ENCODE measurements at regions not wholly inside any gene's neighbourhood (a gene's known extent, or its start where the extent isn't known, plus 50 kb on each side); places are given as distances from the start of the nearest gene placed in this dataset.
"Not testable (repeated sequence)": the region's sequence is repeated elsewhere in the genome, so short reads cannot be mapped to it uniquely, and the experiment has no call there.

DNA sequence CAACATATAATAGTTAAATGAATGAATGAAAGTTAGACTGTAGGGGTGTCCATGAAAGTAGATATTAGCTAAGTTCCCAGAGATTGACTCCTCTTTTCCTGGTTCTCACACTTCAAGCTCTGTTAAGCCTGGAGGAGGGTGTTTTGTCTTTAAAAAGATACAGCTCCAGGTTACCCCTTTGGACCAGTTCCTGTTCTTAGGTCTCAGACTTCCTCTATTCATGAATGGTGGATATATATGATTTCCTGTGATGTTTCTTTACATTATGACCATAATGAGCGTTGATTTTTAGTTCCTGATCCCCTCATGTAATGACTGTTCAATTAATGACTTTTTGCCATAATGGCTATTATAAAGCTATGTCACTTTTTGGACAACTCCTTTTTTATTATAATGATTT lies 115.9 kb downstream of the FAM72C start:
- intact Hi-C loops (cut with micrococcal nuclease); H3K36me3 Mint-ChIP-seq; H3K27ac ChIP-seq (ENCODE audit: low read length); H3K36me3 ChIP-seq (ENCODE audit: control insufficient read depth, insufficient read depth, low read length); H3K27ac Mint-ChIP-seq; H3K27me3 ChIP-seq (ENCODE audit: control insufficient read depth, insufficient read depth, low read length); H3K9me3 Mint-ChIP-seq; DNase-seq; H3K4me1 ChIP-seq (ENCODE audit: control insufficient read depth, insufficient read depth, low read length); ATAC-seq; H3K4me1 Mint-ChIP-seq; H3K4me3 ChIP-seq (ENCODE audit: low read length); H3K4me3 Mint-ChIP-seq; H3K9me3 ChIP-seq (ENCODE audit: control insufficient read depth, insufficient read depth, low read length): not testable (repeated sequence)
- H3K27me3 Mint-ChIP-seq (ENCODE audit: low read depth in 2 of 2), result peaks cover 0 to 11% of the 10 kb centered on the region in 2 donors
- WGBS (ENCODE audit: insufficient coverage), result no CpG with 5 or more reads among the region's 1 CpG

DNA sequence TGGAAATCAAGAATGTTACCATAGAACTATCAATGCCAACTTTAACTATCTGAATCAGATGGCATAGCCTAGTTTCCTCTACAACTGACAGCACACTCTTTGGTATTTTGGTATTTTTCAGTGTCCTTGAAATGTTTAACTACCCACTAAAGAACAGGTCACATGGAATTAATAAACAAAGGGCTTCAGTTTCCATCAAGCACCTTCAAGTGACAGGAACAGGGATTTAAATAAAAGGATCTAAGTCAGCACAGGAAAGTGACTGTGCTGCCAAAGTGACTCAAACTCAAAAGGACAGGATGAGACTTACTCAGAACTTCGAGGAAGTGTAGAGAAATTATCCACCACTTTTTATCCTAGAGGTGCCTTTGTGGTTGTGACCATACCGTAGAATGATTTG lies 117.7 kb downstream of the FAM72C start:
- H3K27me3 Mint-ChIP-seq (ENCODE audit: low read depth in 2 of 2), result peaks cover 0 to 11% of the 10 kb centered on the region in 2 donors
- H3K4me1 ChIP-seq (ENCODE audit: control insufficient read depth, insufficient read depth, low read length); H3K9me3 ChIP-seq (ENCODE audit: control insufficient read depth, insufficient read depth, low read length); H3K27ac ChIP-seq (ENCODE audit: low read length); H3K36me3 Mint-ChIP-seq; DNase-seq; ATAC-seq; H3K36me3 ChIP-seq (ENCODE audit: control insufficient read depth, insufficient read depth, low read length); H3K27me3 ChIP-seq (ENCODE audit: control insufficient read depth, insufficient read depth, low read length); H3K9me3 Mint-ChIP-seq; intact Hi-C loops (cut with micrococcal nuclease); H3K4me1 Mint-ChIP-seq; H3K4me3 ChIP-seq (ENCODE audit: low read length); H3K27ac Mint-ChIP-seq; H3K4me3 Mint-ChIP-seq: not testable (repeated sequence)
- WGBS (ENCODE audit: insufficient coverage), result no CpG with 5 or more reads among the region's 2 CpGs

DNA sequence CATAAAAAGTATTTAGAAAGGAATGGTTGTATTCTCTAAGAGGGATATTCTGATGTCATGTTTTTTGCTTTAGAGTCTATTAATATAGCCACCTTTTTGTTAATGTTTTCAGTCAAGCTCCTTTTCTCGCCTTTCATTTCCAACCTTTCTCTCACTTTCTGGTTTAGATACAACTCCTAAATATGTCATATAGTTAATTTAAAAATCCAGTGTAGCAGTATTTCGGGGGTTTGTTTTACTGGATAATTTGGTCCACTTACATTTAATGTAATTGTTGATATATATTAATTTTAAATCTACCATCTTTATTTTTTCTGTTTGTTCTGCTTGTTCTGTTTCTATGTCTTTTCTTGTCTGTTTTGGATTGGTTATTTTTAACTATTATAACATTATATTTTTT lies 121.1 kb downstream of the FAM72C start:
- H3K4me1 ChIP-seq (ENCODE audit: control insufficient read depth, insufficient read depth, low read length); DNase-seq; H3K9me3 ChIP-seq (ENCODE audit: control insufficient read depth, insufficient read depth, low read length); H3K36me3 ChIP-seq (ENCODE audit: control insufficient read depth, insufficient read depth, low read length); H3K36me3 Mint-ChIP-seq; H3K4me3 ChIP-seq (ENCODE audit: low read length); H3K27ac ChIP-seq (ENCODE audit: low read length); H3K4me3 Mint-ChIP-seq; H3K27ac Mint-ChIP-seq; H3K9me3 Mint-ChIP-seq; H3K27me3 ChIP-seq (ENCODE audit: control insufficient read depth, insufficient read depth, low read length); H3K4me1 Mint-ChIP-seq; ATAC-seq; intact Hi-C loops (cut with micrococcal nuclease): not testable (repeated sequence)
- peaks cover 0 to 11% of the 10 kb centered on the region in 2 donors for H3K27me3 Mint-ChIP-seq (ENCODE audit: low read depth in 2 of 2)
- WGBS (ENCODE audit: insufficient coverage), result no CpG with 5 or more reads among the region's 2 CpGs

DNA sequence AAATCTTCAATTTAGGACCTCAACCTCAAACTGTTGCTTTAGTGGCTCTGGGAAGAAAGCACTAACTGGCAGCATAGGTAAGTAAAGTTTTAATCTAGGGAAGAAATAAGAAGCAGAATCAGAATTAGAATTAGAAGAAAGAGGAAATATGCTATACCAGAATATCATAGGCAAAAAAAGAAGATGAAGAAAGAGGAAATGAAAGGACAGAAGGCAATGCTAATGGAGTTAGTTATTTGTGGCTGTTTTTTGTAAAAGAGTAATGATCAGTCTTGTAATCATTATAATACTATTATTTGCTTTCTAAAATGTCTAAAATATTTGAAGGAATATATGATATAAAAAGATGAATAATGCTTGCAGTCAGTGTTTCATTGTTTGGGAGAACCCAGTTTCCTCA lies 122.9 kb downstream of the FAM72C start:
- H3K4me1 Mint-ChIP-seq; H3K9me3 Mint-ChIP-seq; H3K4me1 ChIP-seq (ENCODE audit: control insufficient read depth, insufficient read depth, low read length); H3K36me3 ChIP-seq (ENCODE audit: control insufficient read depth, insufficient read depth, low read length); intact Hi-C loops (cut with micrococcal nuclease); ATAC-seq; H3K27ac ChIP-seq (ENCODE audit: low read length); H3K27ac Mint-ChIP-seq; H3K4me3 Mint-ChIP-seq; H3K27me3 ChIP-seq (ENCODE audit: control insufficient read depth, insufficient read depth, low read length); H3K9me3 ChIP-seq (ENCODE audit: control insufficient read depth, insufficient read depth, low read length); DNase-seq; H3K36me3 Mint-ChIP-seq; H3K4me3 ChIP-seq (ENCODE audit: low read length): not testable (repeated sequence)
- H3K27me3 Mint-ChIP-seq (ENCODE audit: low read depth in 2 of 2), result peaks cover 0 to 11% of the 10 kb centered on the region in 2 donors

DNA sequence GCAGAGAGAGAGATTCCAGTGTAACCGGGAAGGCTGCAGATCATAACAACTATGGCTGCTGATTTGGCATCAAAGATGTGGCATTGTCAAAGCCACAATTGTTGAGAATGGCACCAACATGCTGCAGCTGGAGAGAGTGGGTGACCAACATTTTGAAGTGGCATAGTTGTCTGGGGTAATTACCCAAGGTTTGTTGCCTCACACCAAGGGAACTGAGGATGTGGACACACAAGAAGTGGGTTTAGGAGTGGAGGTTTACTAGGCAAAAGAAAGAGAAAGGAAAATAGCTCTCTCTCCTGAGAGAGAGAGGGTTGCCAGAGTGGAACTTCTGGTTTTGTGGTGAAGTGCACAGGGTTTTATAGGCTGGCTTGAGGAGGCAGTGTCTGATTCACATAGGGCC lies 126.6 kb downstream of the FAM72C start:
- intact Hi-C loops (cut with micrococcal nuclease); H3K9me3 ChIP-seq (ENCODE audit: control insufficient read depth, insufficient read depth, low read length); H3K4me1 ChIP-seq (ENCODE audit: control insufficient read depth, insufficient read depth, low read length); DNase-seq; ATAC-seq; H3K4me3 ChIP-seq (ENCODE audit: low read length); H3K27ac Mint-ChIP-seq; H3K36me3 Mint-ChIP-seq; H3K4me3 Mint-ChIP-seq; H3K36me3 ChIP-seq (ENCODE audit: control insufficient read depth, insufficient read depth, low read length); H3K4me1 Mint-ChIP-seq; H3K27me3 ChIP-seq (ENCODE audit: control insufficient read depth, insufficient read depth, low read length); H3K27ac ChIP-seq (ENCODE audit: low read length); H3K9me3 Mint-ChIP-seq; H3K27me3 Mint-ChIP-seq (ENCODE audit: low read depth in 2 of 2): not testable (repeated sequence)
- no CpG with 5 or more reads among the region's 1 CpG for WGBS (ENCODE audit: insufficient coverage)

DNA sequence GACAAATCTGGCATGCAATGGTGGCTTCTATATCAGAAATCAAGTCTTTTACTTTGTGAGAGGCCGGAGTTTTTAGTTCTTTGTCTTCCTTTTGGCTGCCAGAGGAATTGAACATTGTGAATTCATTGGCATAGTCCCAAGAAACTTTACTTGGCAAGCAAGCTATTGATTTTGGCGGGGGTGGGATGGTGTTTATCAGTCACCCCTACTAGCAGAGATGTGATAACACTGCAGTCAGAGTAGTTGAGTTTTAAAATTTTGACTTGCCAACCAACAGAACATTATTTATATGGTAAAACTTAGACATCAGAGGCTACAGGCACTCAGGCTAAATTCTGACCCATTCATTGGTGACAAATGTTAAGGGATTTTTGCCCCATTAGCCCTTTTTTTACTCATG lies 129.7 kb downstream of the FAM72C start:
- H3K9me3 ChIP-seq (ENCODE audit: control insufficient read depth, insufficient read depth, low read length); H3K36me3 Mint-ChIP-seq; H3K9me3 Mint-ChIP-seq; H3K4me3 Mint-ChIP-seq; ATAC-seq; H3K36me3 ChIP-seq (ENCODE audit: control insufficient read depth, insufficient read depth, low read length); H3K4me1 Mint-ChIP-seq; H3K27ac ChIP-seq (ENCODE audit: low read length); H3K27me3 ChIP-seq (ENCODE audit: control insufficient read depth, insufficient read depth, low read length); DNase-seq; H3K4me1 ChIP-seq (ENCODE audit: control insufficient read depth, insufficient read depth, low read length); H3K4me3 ChIP-seq (ENCODE audit: low read length); H3K27ac Mint-ChIP-seq; intact Hi-C loops (cut with micrococcal nuclease): not testable (repeated sequence)
- no CpG with 5 or more reads among the region's 2 CpGs for WGBS (ENCODE audit: insufficient coverage)
- H3K27me3 Mint-ChIP-seq (ENCODE audit: low read depth in 2 of 2), result peaks cover 3 to 10% of the 10 kb centered on the region in 2 donors

DNA sequence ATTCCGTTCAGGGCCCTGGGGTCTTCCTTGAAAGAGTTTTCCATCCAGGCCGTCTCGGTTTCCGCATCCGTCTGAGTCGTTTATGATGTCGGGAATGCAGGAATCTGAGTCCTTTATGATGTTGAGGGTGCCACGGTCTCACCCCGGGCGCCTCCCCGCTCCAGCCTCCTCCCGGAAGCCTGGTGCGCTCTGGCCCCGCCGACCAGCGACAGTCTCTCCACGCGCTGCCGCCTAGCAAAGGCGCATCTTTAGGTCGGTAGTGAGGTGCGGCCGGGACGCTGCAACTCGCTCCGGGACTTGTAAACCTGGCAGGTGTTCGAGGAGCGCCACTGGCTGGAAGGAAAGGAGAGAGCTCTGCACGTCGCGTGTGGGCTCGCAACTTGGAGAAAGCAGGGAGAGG lies 132.6 kb downstream of the FAM72C start:
- H3K36me3 ChIP-seq (ENCODE audit: control insufficient read depth, insufficient read depth, low read length); H3K4me1 ChIP-seq (ENCODE audit: control insufficient read depth, insufficient read depth, low read length); intact Hi-C loops (cut with micrococcal nuclease); H3K9me3 Mint-ChIP-seq; H3K27me3 ChIP-seq (ENCODE audit: control insufficient read depth, insufficient read depth, low read length); H3K27ac ChIP-seq (ENCODE audit: low read length); H3K36me3 Mint-ChIP-seq; H3K4me3 Mint-ChIP-seq; H3K4me1 Mint-ChIP-seq; H3K9me3 ChIP-seq (ENCODE audit: control insufficient read depth, insufficient read depth, low read length); H3K4me3 ChIP-seq (ENCODE audit: low read length); DNase-seq; H3K27ac Mint-ChIP-seq: not testable (repeated sequence)
- no CpG with 5 or more reads among the region's 32 CpGs for WGBS (ENCODE audit: insufficient coverage)
- H3K27me3 Mint-ChIP-seq (ENCODE audit: low read depth in 2 of 2), result peaks cover 3 to 21% of the 10 kb centered on the region in 2 donors
- peak in 1 of 3 donors; percentile 60 for ATAC-seq

DNA sequence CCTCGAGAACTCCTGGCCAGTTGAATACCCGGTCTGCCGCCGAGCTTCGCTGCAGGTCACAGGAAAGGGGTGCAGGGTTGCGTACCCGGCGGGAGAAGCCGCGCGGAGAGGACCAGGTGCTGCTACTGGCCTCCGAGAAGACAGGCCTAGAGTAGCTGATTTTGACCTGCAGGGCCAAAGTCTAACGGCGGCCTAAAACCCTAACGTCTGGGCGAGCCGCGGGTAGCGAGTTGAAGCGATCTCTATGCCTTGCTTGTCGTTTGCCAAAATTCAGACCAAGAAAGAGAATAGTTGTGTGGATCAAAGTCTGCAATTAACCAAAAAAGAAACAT lies 133.2 kb downstream of the FAM72C start:
- H3K4me3 ChIP-seq (ENCODE audit: low read length), result not testable (repeated sequence)

More for the DNA sequence above, 133.2 kb downstream of the FAM72C start:
- H3K9me3 Mint-ChIP-seq; H3K4me1 ChIP-seq (ENCODE audit: control insufficient read depth, insufficient read depth, low read length); H3K27me3 ChIP-seq (ENCODE audit: control insufficient read depth, insufficient read depth, low read length); H3K27ac Mint-ChIP-seq; H3K4me3 Mint-ChIP-seq; intact Hi-C loops (cut with micrococcal nuclease); H3K36me3 Mint-ChIP-seq; DNase-seq; H3K4me1 Mint-ChIP-seq; H3K9me3 ChIP-seq (ENCODE audit: control insufficient read depth, insufficient read depth, low read length); H3K27ac ChIP-seq (ENCODE audit: low read length); H3K36me3 ChIP-seq (ENCODE audit: control insufficient read depth, insufficient read depth, low read length); ATAC-seq: not testable (repeated sequence)
- WGBS (ENCODE audit: insufficient coverage), result no CpG with 5 or more reads among the region's 21 CpGs
- peaks cover 3 to 21% of the 10 kb centered on the region in 2 donors for H3K27me3 Mint-ChIP-seq (ENCODE audit: low read depth in 2 of 2)

All from natural killer cell (primary cell).